H7 (cell line): ENCODE measurements at regions not wholly inside any gene's neighbourhood (a gene's known extent, or its start where the extent isn't known, plus 50 kb on each side); places are given as distances from the start of the nearest gene placed in this dataset.

Experiments used
- DNase-seq: peaks from one replicate; pipeline ENCODE4 v3.0.0; 2012
- H3K27me3 ChIP-seq: 2 replicates; pipeline ENCODE4 v1.6.0; 2011; ENCODE audit warnings: mild to moderate bottlenecking, low read length; ENCODE audit not compliant: control insufficient read depth, insufficient read depth
- H3K36me3 ChIP-seq: replicated peaks from 2 replicates; pipeline ENCODE4 v1.5.1; 2011; ENCODE audit warnings: low read length; ENCODE audit not compliant: control insufficient read depth, insufficient read depth
- H3K4me3 ChIP-seq: 2 replicates; pipeline ENCODE4 v1.5.1; 2011; ENCODE audit warnings: low read depth, mild to moderate bottlenecking, control low read depth, low read length, moderate library complexity; ENCODE audit not compliant: insufficient read depth

GRCh38 chr7:84271543-84271942 lies 77.0 kb upstream of the SEMA3A start:
- Histone ChIP-seq H3K4me3 (no peak overlapping the region), H3K27me3 (no peaks in the 10 kb centered on the region), H3K36me3 (no peaks in the 10 kb centered on the region)
- DNase-seq: no peak

GRCh38 chr7:84264396-84264795 lies 69.8 kb upstream of the SEMA3A start:
- no peak overlapping the region for H3K4me3 ChIP-seq
- H3K27me3 ChIP-seq: no peaks in the 10 kb centered on the region
- no peak for DNase-seq
- no peaks in the 10 kb centered on the region for H3K36me3 ChIP-seq

GRCh38 chr7:84263106-84263505 lies 68.5 kb upstream of the SEMA3A start:
- no peaks in the 10 kb centered on the region for H3K27me3 ChIP-seq
- no peaks in the 10 kb centered on the region for H3K36me3 ChIP-seq
- DNase-seq: no peak

GRCh38 chr7:84261509-84261908 lies 66.9 kb upstream of the SEMA3A start:
- H3K27me3 ChIP-seq: no peaks in the 10 kb centered on the region
- no peak overlapping the region for H3K4me3 ChIP-seq
- H3K36me3 ChIP-seq: no peaks in the 10 kb centered on the region
- no peak for DNase-seq

More at GRCh38 chr7:84263106-84263505, 68.5 kb upstream of the SEMA3A start:
- H3K4me3 ChIP-seq: no peak overlapping the region

- Histone ChIP-seq H3K36me3 (no peaks in the 10 kb centered on the region), H3K4me3 (no peak overlapping the region), H3K27me3 (no peaks in the 10 kb centered on the region)
- DNase-seq: no peak
Measured at GRCh38 chr7:84258628-84259027, 64.0 kb upstream of the SEMA3A start.

GRCh38 chr7:84256571-84256971 lies 62.0 kb upstream of the SEMA3A start:
- H3K4me3 ChIP-seq: no peak overlapping the region
- H3K27me3 ChIP-seq: no peaks in the 10 kb centered on the region
- H3K36me3 ChIP-seq: no peaks in the 10 kb centered on the region
- DNase-seq: no peak

- no peaks in the 10 kb centered on the region for H3K36me3 ChIP-seq
- DNase-seq: no peak
- no peak overlapping the region for H3K4me3 ChIP-seq
- H3K27me3 ChIP-seq: no peaks in the 10 kb centered on the region
Measured at GRCh38 chr7:84251277-84251781, 56.7 kb upstream of the SEMA3A start.

- no peaks in the 10 kb centered on the region for H3K36me3 ChIP-seq
- no peak for DNase-seq
- no peak overlapping the region for H3K4me3 ChIP-seq
- no peaks in the 10 kb centered on the region for H3K27me3 ChIP-seq
Measured at GRCh38 chr7:84250452-84250851, 55.9 kb upstream of the SEMA3A start.

GRCh38 chr7:84249656-84250055 lies 55.1 kb upstream of the SEMA3A start:
- DNase-seq: no peak
- no peaks in the 10 kb centered on the region for H3K36me3 ChIP-seq
- H3K4me3 ChIP-seq: no peak overlapping the region
- H3K27me3 ChIP-seq: no peaks in the 10 kb centered on the region

GRCh38 chr7:84248843-84249242 lies 54.3 kb upstream of the SEMA3A start:
- no peak overlapping the region for H3K4me3 ChIP-seq
- DNase-seq: no peak
- H3K36me3 ChIP-seq: no peaks in the 10 kb centered on the region
- no peaks in the 10 kb centered on the region for H3K27me3 ChIP-seq

- Histone ChIP-seq H3K27me3 (no peaks in the 10 kb centered on the region), H3K4me3 (no peak overlapping the region), H3K36me3 (no peaks in the 10 kb centered on the region)
- no peak for DNase-seq
Measured at GRCh38 chr7:84248267-84248666, 53.7 kb upstream of the SEMA3A start.

- H3K27me3 ChIP-seq: no peaks in the 10 kb centered on the region
- H3K36me3 ChIP-seq: no peaks in the 10 kb centered on the region
- no peak for DNase-seq
- H3K4me3 ChIP-seq: no peak overlapping the region
Measured at GRCh38 chr7:84247591-84247990, 53.0 kb upstream of the SEMA3A start.

GRCh38 chr7:84245835-84246234 lies 51.2 kb upstream of the SEMA3A start:
- Histone ChIP-seq H3K27me3 (no peaks in the 10 kb centered on the region), H3K36me3 (no peaks in the 10 kb centered on the region), H3K4me3 (no peak overlapping the region)
- no peak for DNase-seq
